ENCODE measurements at regions not wholly inside any gene's neighbourhood (a gene's known extent, or its start where the extent isn't known, plus 50 kb on each side); places are given as distances from the start of the nearest gene placed in this dataset.
A peak's percentile ranks its signal among the peaks of the same experiment; 100 is the strongest.

DNA sequence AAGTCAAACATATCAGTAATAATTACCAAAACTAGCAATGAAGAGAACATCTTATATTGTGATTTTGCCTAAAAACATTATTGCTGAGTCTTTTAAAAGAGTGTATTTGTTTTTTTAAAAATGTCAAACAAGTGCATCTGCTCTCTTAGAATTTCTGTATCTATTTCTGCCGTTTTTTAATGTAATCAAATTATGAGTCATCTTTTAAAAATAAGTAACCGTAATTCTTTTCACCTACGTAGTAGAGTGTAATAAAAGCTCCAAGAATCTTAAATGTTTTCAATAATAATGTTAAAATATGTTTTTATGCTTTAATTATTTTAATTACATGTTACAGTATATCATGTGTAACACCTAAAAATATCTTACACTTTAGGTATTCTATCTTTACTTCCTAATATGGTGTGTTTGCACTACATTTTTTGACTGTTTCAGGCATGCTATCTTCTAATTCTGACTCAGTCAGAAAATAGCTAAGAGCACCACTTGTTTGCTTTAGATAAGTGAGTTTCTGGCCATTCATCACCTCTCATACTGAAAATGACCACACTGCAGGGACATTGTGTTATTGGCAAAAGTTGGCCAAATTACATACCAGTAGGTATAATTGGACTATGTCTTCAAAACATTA is 368.5 kb downstream of the PCDH7 start:
- Histone ChIP-seq H3K27ac (ENCODE audit: low read depth, low read length) (peak overlapping the region; percentile 96), H3K4me1 (ENCODE audit: control insufficient read depth in 1 of 2, insufficient read depth in 2 of 2, low read length in 2 of 2) (peaks cover 70 to 76% of the 10 kb centered on the region in 2 experiments), H3K79me2 (ENCODE audit: insufficient read depth, low read length) (peaks cover 59% of the 10 kb centered on the region), H3K9ac (ENCODE audit: low read length) (peak overlapping the region; percentile 54), H3K4me3 (replicated peaks in 1 of 2; ENCODE audit: low read depth in 1 of 2, low read length in 2 of 2) (no peak overlapping the region; a peak in 1 of 4 replicates), H3K9me2 (ENCODE audit: insufficient read depth) (no peaks in the 10 kb centered on the region), H3K9me3 (ENCODE audit: control insufficient read depth in 1 of 2, insufficient read depth in 1 of 2, low read depth in 1 of 2, low read length in 2 of 2) (no peaks in the 10 kb centered on the region), H3K27me3 (ENCODE audit: insufficient read depth, low read length) (no peaks in the 10 kb centered on the region), H3K4me2 (ENCODE audit: low read length) (peak overlapping the region; percentile 66), H3K36me3 (ENCODE audit: control insufficient read depth in 1 of 2, insufficient read depth in 2 of 2, low read length in 2 of 2) (no peaks in the 10 kb centered on the region), H4K20me1 (ENCODE audit: insufficient read depth) (no peaks in the 10 kb centered on the region), H2AFZ (ENCODE audit: low read depth, low read length, poor library complexity, severe bottlenecking) (no peak overlapping the region)
- CTCF ChIA-PET: interaction anchor here (1.3 to 1.6 kb wide), 2 partner anchors 11 to 43 kb away, joined by 3 to 8 read pairs; no protein-coding TSS in a partner anchor
- no TSS peak for BruUV-seq (replicated peaks)
- RAD21 ChIA-PET (ENCODE audit: low non-redundant PET in 1 of 2, low total read pairs in 2 of 2, uncharacterized antibody in 2 of 2, unreplicated experiment in 2 of 2): no interaction called here
- ATAC-seq: peak; percentile 50
- POLR2A ChIA-PET: interaction anchor here (0.7 to 1.7 kb wide), 4 partner anchors 9 to 249 kb away, joined by 3 to 6 read pairs (median 4); no protein-coding TSS in a partner anchor
- DNase-seq (ENCODE audit: low read depth, low spot score): peak; percentile 72
- intact Hi-C loops (cut with micrococcal nuclease): loop anchor here (2.0 to 5.0 kb wide), 2 partner anchors 149 to 372 kb away; no protein-coding TSS in a partner anchor
- TF ChIP-seq, protein P1, sequence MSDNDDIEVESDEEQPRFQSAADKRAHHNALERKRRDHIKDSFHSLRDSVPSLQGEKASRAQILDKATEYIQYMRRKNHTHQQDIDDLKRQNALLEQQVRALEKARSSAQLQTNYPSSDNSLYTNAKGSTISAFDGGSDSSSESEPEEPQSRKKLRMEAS (IDR thresholded peaks at IDR 0.05): peak; percentile 45; the same call in 1 of the 2 replicates
- TF ChIP-seq, protein P2, sequence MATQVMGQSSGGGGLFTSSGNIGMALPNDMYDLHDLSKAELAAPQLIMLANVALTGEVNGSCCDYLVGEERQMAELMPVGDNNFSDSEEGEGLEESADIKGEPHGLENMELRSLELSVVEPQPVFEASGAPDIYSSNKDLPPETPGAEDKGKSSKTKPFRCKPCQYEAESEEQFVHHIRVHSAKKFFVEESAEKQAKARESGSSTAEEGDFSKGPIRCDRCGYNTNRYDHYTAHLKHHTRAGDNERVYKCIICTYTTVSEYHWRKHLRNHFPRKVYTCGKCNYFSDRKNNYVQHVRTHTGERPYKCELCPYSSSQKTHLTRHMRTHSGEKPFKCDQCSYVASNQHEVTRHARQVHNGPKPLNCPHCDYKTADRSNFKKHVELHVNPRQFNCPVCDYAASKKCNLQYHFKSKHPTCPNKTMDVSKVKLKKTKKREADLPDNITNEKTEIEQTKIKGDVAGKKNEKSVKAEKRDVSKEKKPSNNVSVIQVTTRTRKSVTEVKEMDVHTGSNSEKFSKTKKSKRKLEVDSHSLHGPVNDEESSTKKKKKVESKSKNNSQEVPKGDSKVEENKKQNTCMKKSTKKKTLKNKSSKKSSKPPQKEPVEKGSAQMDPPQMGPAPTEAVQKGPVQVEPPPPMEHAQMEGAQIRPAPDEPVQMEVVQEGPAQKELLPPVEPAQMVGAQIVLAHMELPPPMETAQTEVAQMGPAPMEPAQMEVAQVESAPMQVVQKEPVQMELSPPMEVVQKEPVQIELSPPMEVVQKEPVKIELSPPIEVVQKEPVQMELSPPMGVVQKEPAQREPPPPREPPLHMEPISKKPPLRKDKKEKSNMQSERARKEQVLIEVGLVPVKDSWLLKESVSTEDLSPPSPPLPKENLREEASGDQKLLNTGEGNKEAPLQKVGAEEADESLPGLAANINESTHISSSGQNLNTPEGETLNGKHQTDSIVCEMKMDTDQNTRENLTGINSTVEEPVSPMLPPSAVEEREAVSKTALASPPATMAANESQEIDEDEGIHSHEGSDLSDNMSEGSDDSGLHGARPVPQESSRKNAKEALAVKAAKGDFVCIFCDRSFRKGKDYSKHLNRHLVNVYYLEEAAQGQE (IDR thresholded peaks at IDR 0.05; ENCODE audit: low read depth): no peak
- 0 out of 2 replicates have a peak, but pooled peaks have one; percentile 44 for TF ChIP-seq CEBPB (IDR thresholded peaks at IDR 0.05; ENCODE audit: low read depth)
- TF ChIP-seq EGR1 (IDR thresholded peaks at IDR 0.05; ENCODE audit: low read depth): no peak
- no peak for TF ChIP-seq ZNF274 (IDR thresholded peaks at IDR 0.05; ENCODE audit: low read depth, low read length)
- no peak for TF ChIP-seq POLR2AphosphoS5 (IDR thresholded peaks at IDR 0.05; ENCODE audit: low read depth, low read length)
- no peak for TF ChIP-seq POLR2A (IDR thresholded peaks at IDR 0.05; ENCODE audit: borderline replicate concordance, extremely low read depth, insufficient read depth, insufficient read length)
- TF ChIP-seq SRF (IDR thresholded peaks at IDR 0.05; ENCODE audit: low read depth): peak; percentile 96
- TF ChIP-seq FOSL1 (IDR thresholded peaks at IDR 0.05; ENCODE audit: low read depth): peak; percentile 59
- TF ChIP-seq EZH2 (IDR thresholded peaks at IDR 0.05): no peak
- peak; percentile 40; the same call in 1 of the 2 replicates for TF ChIP-seq SIN3A (IDR thresholded peaks at IDR 0.05; ENCODE audit: low read depth)
- TF ChIP-seq ZFX (IDR thresholded peaks at IDR 0.05): no peak
- peak; percentile 78 for TF ChIP-seq JUND (IDR thresholded peaks at IDR 0.05)
- TF ChIP-seq ELF1 (IDR thresholded peaks at IDR 0.05; ENCODE audit: borderline replicate concordance, low read depth): no peak
- TF ChIP-seq YY1 (IDR thresholded peaks at IDR 0.05; ENCODE audit: extremely low read depth, insufficient replicate concordance, low read depth, low read length): no peak
- TF ChIP-seq, protein P3, sequence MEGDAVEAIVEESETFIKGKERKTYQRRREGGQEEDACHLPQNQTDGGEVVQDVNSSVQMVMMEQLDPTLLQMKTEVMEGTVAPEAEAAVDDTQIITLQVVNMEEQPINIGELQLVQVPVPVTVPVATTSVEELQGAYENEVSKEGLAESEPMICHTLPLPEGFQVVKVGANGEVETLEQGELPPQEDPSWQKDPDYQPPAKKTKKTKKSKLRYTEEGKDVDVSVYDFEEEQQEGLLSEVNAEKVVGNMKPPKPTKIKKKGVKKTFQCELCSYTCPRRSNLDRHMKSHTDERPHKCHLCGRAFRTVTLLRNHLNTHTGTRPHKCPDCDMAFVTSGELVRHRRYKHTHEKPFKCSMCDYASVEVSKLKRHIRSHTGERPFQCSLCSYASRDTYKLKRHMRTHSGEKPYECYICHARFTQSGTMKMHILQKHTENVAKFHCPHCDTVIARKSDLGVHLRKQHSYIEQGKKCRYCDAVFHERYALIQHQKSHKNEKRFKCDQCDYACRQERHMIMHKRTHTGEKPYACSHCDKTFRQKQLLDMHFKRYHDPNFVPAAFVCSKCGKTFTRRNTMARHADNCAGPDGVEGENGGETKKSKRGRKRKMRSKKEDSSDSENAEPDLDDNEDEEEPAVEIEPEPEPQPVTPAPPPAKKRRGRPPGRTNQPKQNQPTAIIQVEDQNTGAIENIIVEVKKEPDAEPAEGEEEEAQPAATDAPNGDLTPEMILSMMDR (IDR thresholded peaks at IDR 0.05 in 2 of 3, conservative IDR thresholded peaks at IDR 0.05 in 1 of 3; ENCODE audit: borderline replicate concordance in 1 of 3, insufficient read depth in 1 of 3, low read depth in 2 of 3, low read length in 2 of 3): no peak
- TF ChIP-seq, protein P4, sequence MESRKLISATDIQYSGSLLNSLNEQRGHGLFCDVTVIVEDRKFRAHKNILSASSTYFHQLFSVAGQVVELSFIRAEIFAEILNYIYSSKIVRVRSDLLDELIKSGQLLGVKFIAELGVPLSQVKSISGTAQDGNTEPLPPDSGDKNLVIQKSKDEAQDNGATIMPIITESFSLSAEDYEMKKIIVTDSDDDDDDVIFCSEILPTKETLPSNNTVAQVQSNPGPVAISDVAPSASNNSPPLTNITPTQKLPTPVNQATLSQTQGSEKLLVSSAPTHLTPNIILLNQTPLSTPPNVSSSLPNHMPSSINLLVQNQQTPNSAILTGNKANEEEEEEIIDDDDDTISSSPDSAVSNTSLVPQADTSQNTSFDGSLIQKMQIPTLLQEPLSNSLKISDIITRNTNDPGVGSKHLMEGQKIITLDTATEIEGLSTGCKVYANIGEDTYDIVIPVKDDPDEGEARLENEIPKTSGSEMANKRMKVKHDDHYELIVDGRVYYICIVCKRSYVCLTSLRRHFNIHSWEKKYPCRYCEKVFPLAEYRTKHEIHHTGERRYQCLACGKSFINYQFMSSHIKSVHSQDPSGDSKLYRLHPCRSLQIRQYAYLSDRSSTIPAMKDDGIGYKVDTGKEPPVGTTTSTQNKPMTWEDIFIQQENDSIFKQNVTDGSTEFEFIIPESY (IDR thresholded peaks at IDR 0.05; ENCODE audit: extremely low read depth, insufficient replicate concordance, low read length): no peak
- TF ChIP-seq RAD21 (IDR thresholded peaks at IDR 0.05; ENCODE audit: low read depth): 0 out of 2 replicates have a peak, but pooled peaks have one; percentile 17
- peak; percentile 79 for TF ChIP-seq SP1 (IDR thresholded peaks at IDR 0.05; ENCODE audit: low read depth)
- no peak for TF ChIP-seq EZH2phosphoT487 (IDR thresholded peaks at IDR 0.05; ENCODE audit: borderline replicate concordance)
- peak; percentile 42; the same call in 1 of the 2 replicates for TF ChIP-seq CBX3 (IDR thresholded peaks at IDR 0.05; ENCODE audit: low read depth)

Measured in HCT116 (cell line).